ENCODE measurements at regions not wholly inside any gene's neighbourhood (a gene's known extent, or its start where the extent isn't known, plus 50 kb on each side); places are given as distances from the start of the nearest gene placed in this dataset.
"Not testable (repeated sequence)": the region's sequence is repeated elsewhere in the genome, so short reads cannot be mapped to it uniquely, and the experiment has no call there.

- TF ChIP-seq POLR2A, POLR2AphosphoS5, EP300 (IDR thresholded peaks at IDR 0.05): not testable (repeated sequence)
- TF ChIP-seq, protein P1, sequence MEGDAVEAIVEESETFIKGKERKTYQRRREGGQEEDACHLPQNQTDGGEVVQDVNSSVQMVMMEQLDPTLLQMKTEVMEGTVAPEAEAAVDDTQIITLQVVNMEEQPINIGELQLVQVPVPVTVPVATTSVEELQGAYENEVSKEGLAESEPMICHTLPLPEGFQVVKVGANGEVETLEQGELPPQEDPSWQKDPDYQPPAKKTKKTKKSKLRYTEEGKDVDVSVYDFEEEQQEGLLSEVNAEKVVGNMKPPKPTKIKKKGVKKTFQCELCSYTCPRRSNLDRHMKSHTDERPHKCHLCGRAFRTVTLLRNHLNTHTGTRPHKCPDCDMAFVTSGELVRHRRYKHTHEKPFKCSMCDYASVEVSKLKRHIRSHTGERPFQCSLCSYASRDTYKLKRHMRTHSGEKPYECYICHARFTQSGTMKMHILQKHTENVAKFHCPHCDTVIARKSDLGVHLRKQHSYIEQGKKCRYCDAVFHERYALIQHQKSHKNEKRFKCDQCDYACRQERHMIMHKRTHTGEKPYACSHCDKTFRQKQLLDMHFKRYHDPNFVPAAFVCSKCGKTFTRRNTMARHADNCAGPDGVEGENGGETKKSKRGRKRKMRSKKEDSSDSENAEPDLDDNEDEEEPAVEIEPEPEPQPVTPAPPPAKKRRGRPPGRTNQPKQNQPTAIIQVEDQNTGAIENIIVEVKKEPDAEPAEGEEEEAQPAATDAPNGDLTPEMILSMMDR (IDR thresholded peaks at IDR 0.05): not testable (repeated sequence)
Measured at GRCh38 chr6:158891560-158891959, 72.4 kb upstream of the EZR start.
